A549 (cell line): ENCODE measurements at regions not wholly inside any gene's neighbourhood (a gene's known extent, or its start where the extent isn't known, plus 50 kb on each side); places are given as distances from the start of the nearest gene placed in this dataset.

Experiments
- KDM5A ChIP-seq: fragments of 200-600 bp; sonication (generic); IDR thresholded peaks from 2 replicates; pipeline ENCODE4 v1.6.1; 2016; ENCODE audit warnings: antibody characterized with exemption, mild to moderate bottlenecking
- MAFK ChIP-seq: fragments of 450-650 bp; IDR thresholded peaks from 2 replicates; pipeline ENCODE4 v1.6.1; 2014; ENCODE audit not compliant: partially characterized antibody
- MAX ChIP-seq: IDR thresholded peaks from 2 replicates; pipeline ENCODE4 v1.6.1; 2012
- PHF8 ChIP-seq: fragments of 200-600 bp; sonication (generic); IDR thresholded peaks from 2 replicates; pipeline ENCODE4 v1.6.1; 2016; ENCODE audit warnings: low read depth, mild to moderate bottlenecking, antibody characterized with exemption, moderate library complexity, borderline replicate concordance

- TF ChIP-seq MAFK = no peak
- TF ChIP-seq MAX = no peak
- no peak for TF ChIP-seq PHF8
- TF ChIP-seq KDM5A = no peak
Observed at GRCh38 chr6:167209577-167209975, 51.8 kb upstream of the GPR31 start.
